GM18858 (cell line): ENCODE measurements at regions not wholly inside any gene's neighbourhood (a gene's known extent, or its start where the extent isn't known, plus 50 kb on each side); places are given as distances from the start of the nearest gene placed in this dataset.

Experiments used
- ATAC-seq: cut with Tn5 transposase; IDR thresholded peaks from one replicate; pipeline ENCODE4 v1.9.1; 2021; ENCODE audit not compliant: unreplicated experiment

DNA sequence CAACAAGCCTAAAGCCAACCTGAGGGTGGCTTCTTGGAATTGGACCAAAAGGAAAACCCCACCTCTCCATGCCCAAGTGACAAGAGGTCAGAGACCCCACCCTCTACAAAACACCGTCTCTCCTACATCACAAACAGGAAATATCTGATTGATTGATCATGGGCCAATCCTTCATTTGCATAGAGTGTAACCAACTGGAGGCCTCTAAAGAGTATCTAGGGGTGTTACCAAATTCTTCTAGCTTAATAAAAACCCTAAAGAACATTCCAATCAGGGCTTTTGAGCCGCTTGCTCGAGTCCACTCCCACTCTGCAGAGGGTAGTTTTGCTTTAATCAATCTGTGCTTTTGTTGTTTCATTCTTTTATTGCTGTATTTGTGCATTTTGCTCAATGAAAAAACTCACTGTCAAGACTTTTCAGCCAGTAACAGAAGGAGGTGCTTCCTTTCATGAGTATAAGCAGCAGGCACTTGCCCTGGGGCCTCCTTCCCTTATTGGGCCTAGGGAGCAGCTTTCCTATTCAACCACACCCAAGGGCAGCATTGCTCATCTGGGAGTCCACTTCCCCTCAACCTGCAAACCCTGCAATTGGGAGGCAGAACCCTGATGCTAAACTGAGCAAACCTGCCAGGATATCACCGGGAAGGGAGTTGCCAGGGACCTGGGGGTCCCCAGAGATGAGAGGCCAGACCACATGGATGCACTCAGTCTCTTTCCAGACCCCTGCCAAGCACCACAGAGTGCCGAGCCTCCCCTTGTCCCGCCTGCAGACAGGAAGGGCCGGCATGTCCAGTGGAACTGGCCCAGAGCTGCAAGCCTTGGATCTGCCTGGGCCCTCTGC lies 154.3 kb upstream of the VSTM2B start:
- no peak for ATAC-seq

- ATAC-seq = no peak
These were observed 153.7 kb upstream of the VSTM2B start for GRCh38 chr19:29372091-29372415.

GRCh38 chr19:29372461-29372860 lies 153.3 kb upstream of the VSTM2B start:
- ATAC-seq = no peak

DNA sequence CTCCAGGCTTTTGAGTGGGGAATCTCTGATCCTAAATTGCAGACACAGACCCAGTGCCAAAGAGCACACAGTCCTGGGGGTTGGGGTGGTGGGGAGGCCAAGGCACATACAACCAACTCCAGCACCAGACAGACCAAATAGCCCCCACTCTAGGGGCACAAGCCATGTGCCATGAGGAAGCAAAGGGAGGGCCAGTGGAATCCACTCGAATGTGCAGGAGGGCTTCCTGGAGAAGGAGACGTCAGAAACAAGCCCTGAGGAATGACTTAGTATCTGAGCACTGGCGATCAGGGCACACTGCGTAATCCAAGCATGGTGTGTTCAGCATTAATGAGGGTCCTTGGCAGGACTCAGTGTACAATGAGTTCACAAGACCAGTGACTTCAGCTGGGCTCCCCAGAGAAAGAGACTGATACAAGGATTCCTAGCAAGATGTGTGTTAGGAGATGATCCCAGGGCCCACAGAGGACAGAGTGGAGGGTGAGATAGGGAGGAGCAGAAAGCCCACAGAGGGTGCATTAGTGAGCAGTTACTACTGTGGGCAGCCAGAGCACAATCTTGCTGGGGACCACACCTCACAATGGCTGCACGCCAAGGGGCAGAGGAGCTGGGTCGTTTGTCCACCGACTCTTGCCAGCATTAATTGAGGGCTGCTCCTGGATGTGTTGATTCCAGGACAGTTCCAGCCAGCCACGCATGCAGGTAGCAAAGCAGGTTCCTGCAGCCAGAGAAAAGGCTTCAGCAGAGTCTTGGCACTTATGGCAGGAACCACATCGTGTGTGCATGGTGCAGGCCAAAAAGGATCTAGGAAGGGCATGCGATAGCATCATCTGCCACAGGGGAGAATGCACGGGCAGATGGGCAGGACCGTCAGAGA lies 152.6 kb upstream of the VSTM2B start:
- ATAC-seq = no peak

DNA sequence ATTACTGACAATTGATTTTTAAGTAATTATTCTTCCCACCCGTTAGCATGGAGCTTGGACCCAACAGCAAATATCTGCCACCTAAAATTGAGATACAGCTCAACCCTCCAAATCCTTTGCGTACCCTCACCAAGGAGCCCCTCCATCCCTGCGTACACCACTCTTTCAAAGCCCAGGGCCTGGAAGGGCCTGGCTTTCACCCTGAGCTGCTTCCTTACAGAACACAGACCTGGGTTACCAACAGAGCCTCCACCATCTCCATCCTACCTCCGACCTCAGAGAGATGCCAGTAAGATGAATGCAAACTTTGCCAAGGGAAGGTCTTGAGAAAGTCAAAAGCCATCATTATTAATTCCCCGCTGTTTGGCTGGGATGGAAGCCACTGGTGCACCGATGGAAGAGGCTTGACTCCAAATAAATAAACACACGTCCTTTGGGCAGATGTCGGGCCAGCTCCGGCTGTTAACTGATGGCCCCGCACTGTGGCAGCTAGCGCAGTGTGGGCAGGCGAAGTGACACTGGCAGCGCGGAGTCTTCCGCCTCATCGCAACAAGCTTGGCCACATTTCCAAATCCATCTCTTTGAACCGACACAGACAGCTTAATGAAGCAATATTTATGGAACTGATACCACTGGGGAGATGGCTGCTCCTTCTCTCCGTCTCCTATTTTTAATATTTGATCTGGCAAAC lies 150.2 kb upstream of the VSTM2B start:
- ATAC-seq = no peak

- ATAC-seq = no peak
These were observed 148.9 kb upstream of the VSTM2B start for GRCh38 chr19:29376855-29377354.

DNA sequence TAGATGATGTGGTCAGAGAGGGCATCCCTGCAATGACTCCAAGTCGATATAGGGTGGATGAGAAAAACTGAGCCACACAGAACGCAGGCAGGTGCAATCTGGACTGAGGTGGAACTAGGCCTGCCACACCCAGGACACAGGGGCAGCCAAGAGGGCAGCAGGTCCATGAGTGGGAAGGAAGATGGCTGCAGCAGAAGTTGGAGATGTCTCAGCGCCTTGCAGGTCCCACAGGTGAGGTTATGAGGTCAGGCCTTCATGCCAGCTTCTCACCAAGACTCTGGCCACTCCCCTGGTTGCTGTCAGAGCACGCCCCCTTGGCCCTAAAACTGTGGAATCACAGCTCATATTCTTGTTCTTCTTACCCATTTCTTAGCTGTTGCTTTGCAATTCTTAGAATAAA lies 147.7 kb upstream of the VSTM2B start:
- no peak for ATAC-seq

GRCh38 chr19:29378543-29379080 lies 147.2 kb upstream of the VSTM2B start:
- no peak for ATAC-seq

- ATAC-seq = no peak
These were observed 146.4 kb upstream of the VSTM2B start for GRCh38 chr19:29379257-29380021.

DNA sequence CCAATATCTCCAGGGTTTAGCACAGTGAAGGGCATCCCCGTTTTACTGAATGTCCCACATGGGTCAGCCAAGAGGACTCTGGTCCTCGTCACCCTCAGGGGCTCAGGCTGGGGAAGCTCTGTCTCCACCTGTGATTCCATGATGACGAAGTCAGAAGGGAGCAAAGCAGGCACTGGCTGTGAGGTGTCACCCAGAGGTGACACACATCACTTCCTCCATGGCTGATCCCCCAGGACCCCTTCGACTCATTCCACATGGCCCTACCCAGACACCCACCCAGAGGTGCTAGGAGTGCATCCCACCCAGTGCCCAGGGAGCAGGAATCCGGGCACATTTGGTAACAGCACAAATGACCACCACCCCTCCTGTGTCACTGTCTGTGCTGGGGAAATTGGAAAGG lies 145.2 kb upstream of the VSTM2B start:
- ATAC-seq = no peak

DNA sequence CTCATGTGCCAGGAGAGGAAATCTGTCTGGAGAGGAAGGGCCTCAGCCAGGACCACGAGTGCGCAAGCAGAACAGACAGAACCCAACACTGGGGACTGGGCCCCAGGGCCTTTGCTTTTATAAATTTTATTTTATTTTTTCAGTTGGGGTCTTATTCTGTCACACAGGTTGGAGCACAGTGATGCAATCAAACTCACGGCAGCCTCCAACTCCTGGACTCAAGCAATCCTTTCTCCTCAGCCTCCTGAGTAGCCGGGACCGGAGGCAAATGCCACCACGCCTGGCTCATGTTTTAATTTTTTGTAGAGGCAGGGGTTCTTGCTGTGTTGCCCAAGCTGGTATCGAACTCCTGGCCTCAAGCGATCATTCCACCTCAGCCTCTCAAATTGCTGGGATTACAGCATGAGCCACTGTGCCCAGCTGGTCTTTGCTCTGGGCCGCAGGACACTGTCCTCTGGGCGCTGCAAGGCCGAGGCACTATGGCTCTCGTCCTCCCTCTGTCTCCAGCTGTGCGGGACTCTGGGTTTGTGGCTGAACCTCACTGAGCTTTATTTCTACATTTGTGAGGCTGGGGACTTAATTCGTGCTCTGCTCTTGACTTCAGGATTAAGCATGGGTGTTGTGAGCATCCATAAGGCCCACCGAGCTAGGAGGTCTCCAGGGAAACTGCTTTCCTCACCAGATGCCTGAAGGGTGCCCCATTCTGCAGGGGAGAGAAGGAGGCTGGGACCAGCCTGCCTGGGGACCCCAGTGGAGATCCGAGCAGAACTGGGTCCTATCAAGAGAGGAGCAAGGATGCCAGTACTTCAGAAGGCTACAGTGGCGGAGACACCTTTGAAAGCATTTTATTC lies 144.2 kb upstream of the VSTM2B start:
- ATAC-seq = no peak

- ATAC-seq = no peak
These were observed 142.1 kb upstream of the VSTM2B start for GRCh38 chr19:29383696-29384095.

DNA sequence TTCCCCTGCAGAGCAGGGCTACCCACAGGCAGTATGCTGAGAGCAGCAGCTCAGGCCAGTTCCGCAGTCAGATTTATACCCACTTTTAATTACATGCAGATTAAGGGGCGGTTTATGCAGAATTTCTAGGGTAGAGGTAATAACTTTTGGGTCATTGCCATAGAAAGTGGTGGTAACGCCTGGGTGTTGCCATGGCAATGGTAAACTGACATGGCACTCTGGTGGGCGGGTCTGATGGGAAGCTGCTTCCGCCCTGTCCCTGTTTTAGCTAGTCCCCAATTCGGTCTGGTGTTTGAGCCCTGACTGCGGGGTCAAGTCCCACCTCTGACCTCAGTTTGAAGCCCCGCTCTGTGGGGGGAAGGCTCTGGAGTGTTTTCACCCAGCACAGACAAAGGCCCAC lies 141.1 kb upstream of the VSTM2B start:
- ATAC-seq = no peak

DNA sequence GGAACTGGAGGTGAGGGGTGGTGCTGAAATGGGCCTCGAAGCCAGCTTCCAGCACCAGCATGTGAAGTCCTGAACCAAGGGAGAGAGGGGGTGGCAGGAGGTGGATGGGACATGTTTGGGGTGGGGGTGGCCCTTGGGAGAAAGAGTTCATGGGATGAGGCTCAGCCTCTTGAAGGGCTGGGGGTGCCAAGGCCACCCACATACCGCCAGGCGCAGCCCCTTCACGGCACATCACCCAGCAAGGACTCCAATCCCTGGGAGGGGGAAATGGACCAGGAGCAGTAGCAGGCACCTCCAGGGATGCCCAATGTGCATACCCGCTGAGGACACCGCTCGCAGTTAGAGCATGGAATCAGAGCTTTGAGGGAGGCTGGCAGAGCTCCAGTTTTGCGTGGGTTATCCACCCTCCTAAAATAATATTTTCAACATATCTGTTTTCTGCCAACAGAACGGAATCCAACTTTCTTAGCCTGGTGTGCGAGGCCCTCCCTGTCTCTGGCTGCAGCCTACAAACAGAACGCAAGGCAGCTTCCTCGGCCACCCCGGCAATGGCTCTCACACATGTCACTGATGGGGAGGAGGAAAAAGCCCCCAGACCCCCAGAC lies 140.5 kb upstream of the VSTM2B start:
- no peak for ATAC-seq

- no peak for ATAC-seq
These were observed 138.8 kb upstream of the VSTM2B start for GRCh38 chr19:29386970-29387369.

DNA sequence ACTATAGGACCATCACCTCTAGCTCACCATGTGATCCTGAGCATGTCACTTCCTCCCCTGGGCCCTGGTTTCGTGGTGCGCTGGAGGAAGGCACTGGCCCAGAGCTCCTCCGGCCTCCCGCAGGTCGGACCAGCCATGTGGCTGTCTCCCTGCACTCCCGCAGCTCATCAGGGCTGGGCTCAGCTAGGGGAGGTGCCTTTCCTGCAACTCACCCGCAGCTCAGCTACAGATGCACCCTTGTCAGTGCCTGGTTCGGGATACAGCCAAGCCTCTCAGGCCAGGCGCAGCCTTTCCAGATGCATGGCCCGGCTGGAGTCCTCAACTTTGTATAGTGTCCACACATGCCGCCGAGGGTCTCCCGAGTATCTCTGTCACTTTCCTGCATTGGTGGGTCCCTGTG lies 138.2 kb upstream of the VSTM2B start:
- no peak for ATAC-seq

- no peak for ATAC-seq
These were observed 136.3 kb upstream of the VSTM2B start for GRCh38 chr19:29389495-29389894.

DNA sequence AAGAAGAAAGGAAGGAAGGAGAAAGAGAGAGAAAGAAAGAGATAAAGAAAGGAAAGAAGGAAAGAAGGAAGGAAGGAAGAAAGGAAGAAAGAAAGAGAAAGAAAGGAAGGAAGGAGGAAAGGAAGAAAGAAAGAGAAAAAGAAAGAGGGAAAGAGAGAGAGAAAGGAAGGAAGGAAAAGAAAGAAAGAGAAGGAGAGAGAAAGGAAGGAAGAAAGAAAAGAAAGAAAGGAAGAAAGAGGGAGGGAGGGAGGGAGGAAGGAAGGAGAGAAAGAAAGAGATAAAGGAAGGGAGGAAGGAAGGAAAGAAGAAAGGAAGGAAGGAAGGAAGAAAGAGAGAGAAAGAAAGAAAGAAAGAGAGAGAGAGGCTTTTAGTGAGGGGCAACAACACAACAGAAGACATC lies 135.1 kb upstream of the VSTM2B start:
- no peak for ATAC-seq

DNA sequence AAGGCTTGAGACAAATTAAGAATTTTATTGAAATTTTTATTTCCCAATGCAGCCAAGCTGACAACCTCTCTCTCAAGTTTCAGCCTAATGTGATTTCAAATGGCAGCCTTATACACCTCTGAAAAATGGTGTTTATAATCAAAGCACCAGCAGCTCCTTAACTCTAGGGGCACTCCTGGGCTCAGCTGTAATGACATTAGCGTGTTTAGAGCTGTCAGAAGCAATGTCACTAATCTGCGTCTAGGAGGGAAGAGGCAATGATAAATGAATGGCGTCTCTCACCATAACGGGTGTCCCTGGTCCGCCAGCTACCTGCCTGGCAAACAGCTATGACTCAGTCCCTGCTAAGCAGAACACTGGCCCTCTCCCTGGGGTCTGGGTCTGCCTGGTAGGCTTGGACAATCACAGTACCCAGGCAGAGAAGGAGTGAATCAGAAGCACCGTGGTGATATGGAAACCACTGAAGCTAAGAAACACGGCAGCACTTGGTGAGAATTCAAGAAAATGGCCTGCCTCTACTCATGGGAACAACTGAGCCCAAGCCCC lies 131.8 kb upstream of the VSTM2B start:
- ATAC-seq = no peak
